HK-2 (cell line): ENCODE measurements at regions not wholly inside any gene's neighbourhood (a gene's known extent, or its start where the extent isn't known, plus 50 kb on each side); places are given as distances from the start of the nearest gene placed in this dataset.

Source experiments
- DNase-seq: peaks from one replicate; pipeline ENCODE4 v3.0.0-alpha.2; 2018; ENCODE audit not compliant: unreplicated experiment

DNA sequence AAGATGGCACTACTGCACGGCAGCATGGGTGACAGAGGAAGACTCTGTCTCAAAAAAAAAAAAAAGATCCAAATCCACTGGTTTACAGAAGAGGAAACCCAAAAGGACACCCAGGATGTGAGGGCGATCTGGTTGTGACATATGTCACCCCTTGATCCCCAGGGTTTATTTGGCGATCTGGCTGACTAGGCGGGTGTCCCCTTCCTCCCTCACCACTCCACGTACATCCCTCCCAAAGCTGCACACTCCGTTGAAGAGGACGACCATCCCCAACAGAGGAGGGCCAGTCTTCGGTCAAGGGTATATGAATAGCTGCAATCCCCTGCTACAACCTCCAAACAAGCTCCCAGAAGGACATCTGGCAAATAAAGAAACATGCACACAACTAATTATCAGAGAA lies 111.6 kb downstream of the HTR5A start:
- no peak for DNase-seq

DNA sequence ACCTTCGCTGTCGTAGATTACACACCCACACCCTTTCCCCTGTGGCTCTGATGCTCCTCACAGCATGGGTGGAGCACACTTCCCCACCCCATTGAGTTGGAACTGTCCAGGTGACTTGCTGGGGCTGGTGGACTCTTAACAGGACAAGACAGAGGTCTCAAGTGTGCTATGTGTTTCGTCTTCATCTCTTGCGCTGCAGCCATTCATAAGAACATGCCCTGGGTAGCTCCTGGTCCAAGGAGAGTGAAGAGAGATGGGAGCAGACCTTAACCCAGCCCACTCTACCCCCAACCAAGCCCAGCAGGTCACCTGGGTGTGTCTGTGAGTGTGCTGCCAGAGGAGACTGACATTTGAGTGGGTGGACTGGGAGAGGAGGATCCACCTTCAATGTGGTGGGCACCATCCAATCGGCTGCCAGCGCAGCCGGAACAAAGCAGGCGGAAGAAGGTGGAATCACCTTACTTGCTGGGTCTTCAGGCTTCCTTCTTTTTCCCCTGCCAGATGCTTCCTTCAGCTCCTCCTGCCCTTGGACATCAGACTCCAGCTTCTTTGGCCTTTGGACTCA lies 112.4 kb downstream of the HTR5A start:
- no peak for DNase-seq

DNA sequence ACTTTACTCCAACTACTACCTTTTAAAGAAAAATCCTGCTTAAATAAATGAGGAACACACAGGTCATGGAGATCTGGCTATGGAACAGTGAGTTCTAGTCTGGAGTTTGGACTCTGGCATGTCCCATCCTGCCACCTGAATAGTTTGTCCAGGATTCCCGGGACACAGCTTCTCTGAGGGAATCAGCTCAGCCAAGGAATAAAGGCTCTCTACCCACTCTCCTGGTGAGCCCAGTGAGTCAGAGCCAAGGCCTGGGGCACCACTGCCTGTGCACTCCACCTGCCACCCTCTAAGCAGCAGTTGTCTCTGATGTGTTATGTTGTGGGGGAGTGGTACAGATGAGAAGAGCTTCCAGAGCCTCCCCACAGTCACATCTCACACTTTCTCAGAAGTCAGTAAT lies 113.5 kb downstream of the HTR5A start:
- DNase-seq = no peak

DNA sequence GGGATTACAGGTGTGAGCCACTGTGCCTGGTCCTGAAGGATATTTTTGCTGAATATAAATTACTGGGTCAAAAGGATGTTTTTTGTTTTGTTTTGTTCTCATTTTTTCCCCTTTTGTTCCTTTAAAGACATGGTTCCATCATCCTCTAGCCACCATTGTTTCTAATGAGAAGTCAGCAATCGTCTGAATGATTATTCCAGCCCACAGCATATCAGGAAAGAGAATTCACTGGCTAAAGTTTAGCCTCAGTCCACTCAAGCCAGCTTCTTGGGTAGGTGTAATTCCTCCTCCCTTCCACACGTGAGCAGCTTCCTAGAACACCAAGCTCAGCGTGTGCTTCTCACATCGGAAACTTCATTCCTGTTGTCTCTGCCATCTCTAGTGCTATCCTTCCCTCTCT lies 112.8 kb upstream of the INSIG1 start:
- no peak for DNase-seq

DNA sequence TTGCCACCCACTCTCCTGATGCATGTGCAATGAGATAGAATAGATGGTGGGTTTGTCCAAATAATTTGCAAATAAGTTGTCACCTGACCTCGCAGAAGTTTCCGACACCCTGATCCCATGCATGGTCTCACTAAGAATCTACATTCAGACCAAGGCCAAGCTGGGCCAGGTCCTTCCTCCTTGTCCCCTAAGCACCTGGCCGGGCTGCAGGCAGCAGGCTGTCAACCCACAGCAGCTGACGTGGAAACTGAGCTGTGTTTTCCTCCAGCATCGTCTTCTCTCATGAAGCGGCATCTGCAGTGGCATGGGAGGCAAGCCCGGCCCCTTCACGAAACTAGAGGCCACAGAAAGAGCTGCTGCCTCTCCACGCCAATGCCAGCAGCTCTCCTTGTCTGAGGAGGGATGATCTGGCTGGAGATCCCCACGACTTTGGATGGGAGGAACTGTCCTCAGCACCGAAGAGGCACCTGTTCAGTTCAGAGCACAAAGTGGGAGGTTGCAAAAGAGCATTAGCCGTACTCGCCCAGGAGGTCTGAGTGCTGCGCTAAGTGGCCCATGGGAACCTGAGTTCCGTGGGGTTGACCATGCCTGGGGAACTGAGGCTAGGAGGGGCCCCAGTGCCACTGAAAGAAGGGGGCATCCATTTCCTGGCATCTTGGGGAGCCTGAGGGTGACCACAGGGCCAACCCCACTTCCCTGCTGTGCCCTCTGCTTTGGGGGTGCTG lies 110.5 kb upstream of the INSIG1 start:
- no peak for DNase-seq

DNA sequence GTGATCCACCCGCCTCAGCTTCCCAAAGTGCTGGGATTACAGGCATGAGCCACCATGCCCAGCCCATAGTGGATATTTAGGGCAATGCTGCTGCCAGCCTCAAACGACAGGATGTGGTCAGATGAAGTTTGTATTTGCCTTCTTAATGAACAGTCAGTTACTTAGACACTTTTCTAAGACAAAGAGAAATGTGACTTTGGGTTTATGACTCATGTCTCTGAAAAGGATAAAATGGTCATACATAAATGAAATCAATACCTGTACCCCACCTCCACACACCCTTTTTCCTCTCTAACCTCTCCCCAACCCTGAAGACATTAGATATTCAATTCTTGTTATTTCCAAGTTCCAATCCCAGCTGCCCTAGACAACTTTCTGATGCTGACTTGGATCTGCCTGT lies 109.3 kb upstream of the INSIG1 start:
- no peak for DNase-seq

DNA sequence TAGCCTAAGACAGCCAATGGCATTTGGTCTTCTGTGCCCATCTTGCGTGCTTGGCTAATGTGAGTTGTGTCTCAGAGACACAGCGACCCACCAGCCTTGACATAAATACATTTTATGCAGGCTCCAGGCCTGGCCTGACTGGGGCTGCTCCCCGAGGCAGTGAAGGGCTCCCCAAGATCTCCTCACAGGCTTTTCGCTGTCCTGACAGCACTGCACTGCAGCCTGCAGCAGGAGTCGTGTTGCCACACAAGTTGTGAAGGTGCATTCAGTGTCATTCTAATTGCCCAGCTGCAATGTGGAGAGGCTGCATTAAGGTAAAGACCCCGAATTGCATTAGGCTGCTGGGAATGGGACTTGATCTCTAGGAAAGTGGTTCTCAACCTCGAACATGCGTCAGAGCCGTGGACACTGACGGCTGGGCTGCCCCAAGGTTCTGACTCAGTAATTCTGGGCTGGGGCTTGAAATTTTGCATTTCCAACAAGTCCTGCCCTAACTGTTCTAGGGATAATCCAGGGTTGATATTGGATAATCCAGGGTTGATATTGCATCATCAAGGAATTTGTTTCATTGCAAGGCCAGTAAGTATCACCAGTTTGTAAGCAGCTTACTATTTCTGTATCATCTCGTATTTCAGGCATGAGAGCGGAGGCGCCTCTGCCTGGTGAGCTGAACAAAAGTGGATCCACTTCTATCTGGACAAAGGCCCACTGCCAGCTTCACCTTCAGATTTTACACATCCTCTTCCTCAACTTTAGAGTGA lies 108.7 kb upstream of the INSIG1 start:
- DNase-seq = no peak

DNA sequence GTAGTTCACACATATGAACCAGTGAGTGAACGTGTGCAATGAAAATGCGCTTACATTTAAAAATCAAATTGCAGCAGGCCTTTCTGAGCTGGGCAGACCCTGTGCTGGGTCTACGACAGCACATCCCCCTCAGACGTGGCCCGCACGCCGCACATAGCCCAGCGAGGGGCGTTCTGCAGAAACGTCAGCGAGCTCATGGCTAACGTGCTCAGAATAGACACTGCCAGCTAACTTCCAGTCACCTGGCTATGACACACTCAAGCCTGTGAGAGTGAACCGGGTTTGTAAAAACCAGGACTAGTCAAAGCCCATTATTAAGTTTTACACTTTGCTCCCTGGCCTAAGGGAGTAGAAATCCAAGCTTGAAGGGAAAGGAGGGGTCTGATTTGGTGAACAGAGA lies 108.1 kb upstream of the INSIG1 start:
- DNase-seq = no peak

DNA sequence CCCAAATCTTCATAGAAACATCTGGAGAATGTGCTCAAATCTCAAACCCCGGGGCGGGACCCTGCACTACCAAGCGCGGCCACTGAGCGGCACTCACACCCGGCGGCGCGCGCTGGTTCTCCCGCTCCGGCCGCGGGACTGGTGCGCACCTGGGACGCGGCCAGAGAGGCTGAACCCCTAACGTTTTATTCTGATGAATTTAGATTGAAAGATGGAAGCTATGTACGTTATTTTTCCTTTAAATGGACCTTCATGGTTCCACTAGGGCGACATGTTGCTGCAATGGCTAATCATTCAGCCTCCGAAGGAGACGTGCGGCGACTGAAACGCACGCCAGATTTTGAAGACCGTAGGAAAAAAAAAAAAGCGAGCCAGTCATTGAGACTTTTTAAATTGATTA lies 107.0 kb upstream of the INSIG1 start:
- peak; percentile 67 for DNase-seq

DNA sequence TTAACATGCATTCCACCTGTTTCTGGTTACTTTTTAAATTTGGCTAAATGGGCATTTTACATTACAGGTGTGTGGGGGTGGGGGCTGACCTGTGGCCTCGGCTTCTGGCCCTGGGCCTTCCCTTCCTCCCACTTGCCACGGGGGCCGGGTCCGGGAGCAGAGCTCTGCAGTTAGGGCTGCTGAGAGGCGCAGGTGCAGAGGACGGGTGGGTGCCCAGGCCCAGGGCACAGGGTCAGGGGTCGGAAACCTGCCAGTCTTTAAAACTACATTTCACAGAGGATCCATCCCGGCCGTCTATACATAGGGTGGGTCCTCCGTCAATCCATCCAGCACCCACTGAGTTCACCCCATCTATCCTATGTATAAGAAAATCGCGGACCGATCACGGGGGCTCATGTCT lies 106.5 kb upstream of the INSIG1 start:
- no peak for DNase-seq

DNA sequence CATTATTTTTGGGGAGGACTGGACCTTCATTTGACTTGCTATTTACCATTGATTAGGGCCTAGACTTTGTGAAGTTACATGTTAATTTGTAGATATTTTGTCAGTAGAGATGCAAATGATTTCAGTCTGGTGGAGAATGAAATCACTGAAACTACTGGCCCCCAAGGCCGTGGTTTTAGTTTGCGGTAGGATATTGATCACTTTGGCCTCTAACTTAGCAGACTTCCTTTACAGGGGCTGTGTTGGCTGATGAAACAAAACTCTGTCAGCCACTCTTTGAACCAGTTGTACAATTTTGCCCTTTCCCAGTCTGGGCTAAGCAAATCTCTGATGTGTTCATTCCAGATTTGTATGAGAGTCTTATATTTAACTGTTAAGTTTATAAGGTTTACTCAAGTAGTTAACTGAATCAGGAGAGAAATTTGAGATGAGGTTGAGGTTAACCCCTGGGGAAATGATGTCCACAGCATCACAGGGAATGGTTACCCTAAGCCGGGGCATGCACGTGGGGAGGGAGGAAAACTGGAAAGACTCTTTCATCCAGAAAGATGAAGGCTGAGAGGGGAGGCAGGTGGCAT lies 105.7 kb upstream of the INSIG1 start:
- no peak for DNase-seq

DNA sequence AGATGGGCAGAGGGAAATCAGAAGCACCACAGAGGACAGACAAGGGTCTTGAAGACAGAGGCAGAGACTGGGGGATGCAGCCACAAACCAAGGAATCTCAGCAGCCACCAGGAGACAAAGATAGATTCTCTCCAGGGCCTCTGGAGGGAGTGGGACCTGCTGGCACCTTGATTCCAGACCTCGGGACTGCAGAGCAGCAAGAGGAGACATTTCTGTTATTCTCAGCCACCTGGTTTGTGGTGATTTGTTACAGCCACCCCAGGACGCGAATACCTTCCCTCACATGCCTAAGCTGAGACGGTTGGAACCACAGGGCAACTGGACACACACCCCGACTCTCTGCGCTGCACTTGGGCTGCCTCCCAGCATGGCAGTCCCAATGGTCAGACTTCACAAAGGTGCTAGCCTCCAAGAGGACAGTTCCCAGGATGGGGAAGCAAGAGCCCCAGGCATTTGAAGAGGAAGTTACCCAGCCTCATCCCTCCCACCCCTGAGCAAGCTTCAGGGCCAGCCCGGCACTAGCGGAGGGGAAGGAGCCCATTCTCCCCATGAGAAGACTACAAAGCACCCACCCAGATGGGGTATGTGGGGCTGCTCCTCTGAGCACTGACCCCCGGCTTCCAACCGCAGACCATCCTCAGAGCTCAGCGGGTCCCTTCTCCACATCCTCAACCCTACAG lies 104.6 kb upstream of the INSIG1 start:
- DNase-seq = no peak

DNA sequence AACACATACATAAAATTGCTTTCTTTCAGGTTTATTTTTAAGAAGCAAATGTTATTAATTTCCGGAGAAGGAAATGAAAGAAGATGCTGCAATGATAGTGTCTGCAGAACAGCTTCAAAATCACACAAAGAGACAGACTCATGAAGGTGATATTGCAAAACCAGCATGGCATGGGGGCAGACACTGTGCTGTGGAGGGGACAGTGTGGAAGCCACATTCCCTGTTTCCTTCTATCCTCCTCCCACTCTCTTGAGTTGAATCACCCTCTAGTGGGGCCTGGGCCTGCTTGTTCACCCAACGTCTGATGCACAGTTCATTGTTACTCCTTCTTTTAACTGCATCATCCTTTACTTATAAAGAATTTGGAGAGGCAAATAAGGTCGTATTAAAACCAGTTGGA lies 104.0 kb upstream of the INSIG1 start:
- no peak for DNase-seq

DNA sequence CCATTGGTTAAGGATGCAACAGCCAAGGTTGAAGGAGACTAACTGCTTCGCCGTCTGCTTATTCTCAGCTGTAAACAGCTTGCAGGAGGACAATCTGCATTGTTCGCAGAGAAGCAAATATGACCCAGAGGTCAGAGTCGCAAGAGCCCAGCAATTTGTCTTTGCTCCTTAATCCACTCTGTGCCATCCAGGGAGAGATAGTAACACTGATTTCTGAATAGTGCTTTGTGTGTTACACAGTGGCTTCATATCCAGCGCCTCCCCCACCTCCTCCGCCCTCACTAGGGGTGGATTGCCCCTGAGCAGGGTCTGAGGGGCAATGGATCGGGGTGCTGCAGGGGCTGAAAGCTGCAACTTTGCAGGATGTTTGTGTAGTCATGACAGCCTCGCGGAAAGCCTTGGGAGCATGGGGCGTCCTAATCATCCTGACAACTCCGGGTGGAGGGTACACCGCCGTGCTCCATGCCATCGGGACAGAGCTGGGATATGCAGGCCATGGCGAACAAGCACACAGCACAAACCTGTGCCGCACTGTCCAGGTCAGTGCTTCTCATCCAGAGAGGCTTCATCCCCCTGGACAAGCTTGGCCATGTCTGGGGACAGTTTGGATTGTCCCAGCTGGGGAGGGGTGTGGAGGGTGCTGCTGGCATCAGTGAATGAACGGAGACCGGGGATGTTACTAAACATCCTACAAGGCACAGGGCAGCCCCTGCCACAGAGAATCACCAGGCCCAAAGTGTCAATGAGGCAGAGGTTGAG lies 103.1 kb upstream of the INSIG1 start:
- DNase-seq = no peak

DNA sequence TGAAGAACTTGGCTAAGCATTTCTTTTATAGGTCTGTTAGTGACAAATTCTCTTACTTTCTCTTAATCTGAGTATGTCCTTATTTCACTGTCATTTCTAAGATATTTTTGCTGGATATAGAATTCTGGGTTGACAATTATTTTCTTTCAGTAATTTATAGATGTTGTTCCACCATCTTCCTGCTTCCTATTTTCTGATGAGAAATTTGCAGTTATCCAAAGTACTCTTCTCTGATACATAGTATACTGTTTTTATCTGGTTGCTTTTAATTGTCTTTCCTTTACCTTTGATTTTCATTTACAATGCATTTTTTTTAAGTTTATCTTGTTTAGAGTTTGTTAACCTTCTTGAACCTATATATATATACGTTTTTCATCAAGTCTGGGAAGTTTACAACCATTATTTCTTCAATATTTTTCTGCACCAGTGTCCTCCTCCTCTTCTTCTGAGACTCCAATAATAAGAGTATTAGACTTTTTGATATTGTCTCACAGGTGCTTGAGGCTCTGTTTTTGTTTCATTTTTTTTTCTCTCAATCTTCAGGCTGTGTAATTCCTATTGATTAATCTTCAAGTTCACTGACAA lies 101.6 kb upstream of the INSIG1 start:
- DNase-seq = no peak

DNA sequence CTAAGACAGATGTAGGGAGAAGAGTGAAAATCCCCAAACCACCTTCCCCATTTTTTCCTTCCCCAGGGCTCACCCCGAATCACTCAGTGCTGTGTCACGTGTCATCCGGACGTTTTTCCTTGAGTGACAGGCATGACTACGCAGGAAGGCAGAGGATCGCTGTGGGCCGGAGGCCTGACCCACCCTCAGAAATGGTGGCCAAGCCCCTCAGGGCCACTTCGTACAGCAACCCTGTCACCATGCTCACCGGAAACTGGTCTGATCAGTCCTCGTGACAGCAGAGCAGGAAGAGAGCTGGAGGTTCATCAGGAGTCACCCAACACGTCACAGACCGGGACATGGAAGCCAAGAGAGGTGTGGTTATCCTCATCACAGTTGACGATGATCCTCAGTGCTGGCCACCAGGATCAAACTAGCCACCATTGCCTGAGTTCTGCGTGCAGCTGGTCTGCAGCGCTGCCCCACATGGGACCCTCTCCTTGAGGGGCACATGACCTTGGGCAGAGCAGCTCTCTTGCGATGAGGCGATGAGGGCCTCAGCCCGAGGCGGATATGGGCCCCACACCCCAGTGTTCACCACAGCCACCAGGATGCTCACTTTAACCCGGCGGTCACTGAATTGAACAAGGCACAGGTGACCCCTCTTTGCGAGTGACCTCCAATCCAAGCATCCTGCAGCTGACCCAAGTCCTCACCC lies 99.3 kb upstream of the INSIG1 start:
- DNase-seq = no peak

DNA sequence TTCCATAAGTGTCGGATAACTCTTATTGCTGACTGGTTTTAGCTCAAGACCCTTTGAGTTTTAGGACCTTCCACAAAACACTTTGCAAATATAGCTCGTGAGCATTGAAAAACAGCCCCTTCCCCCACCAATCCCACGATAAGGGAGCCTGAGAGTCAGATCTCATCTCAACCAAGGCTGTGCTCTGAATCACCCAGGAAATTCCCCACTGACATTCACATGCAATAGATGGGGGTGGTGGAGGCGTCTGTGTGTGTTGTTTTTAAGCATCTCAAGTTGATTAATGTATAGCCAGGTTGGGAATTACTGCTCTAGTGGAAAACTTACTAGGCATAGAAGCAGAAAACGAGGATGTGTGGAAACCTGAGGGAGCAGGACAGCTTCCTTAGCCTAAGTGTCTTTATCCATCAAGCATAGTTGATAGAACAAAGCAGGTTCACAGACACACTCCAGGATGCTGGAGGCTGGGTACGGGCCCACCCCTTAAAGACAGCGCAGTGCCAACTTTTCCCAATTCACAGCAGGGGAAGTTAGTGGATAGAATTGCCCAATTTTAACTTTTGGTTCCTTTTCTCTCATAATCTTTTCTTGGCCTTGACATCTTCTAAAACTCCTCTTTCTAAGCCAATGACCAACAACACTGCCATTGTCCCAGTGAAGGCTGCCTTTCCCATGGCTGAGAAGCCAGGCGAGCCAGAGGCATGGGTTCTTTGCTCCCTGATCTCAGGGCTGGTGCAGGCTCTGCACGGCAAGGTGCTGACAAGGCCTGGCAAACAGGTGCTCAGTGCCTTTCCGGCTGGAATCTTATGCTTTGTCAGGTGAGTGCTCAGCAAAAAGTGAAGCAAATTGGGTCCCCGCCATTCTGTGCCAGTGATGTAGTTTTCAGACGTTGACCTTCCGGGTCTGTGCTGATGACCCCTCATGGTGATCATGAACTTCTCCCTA lies 98.5 kb upstream of the INSIG1 start:
- DNase-seq = peak; percentile 79

DNA sequence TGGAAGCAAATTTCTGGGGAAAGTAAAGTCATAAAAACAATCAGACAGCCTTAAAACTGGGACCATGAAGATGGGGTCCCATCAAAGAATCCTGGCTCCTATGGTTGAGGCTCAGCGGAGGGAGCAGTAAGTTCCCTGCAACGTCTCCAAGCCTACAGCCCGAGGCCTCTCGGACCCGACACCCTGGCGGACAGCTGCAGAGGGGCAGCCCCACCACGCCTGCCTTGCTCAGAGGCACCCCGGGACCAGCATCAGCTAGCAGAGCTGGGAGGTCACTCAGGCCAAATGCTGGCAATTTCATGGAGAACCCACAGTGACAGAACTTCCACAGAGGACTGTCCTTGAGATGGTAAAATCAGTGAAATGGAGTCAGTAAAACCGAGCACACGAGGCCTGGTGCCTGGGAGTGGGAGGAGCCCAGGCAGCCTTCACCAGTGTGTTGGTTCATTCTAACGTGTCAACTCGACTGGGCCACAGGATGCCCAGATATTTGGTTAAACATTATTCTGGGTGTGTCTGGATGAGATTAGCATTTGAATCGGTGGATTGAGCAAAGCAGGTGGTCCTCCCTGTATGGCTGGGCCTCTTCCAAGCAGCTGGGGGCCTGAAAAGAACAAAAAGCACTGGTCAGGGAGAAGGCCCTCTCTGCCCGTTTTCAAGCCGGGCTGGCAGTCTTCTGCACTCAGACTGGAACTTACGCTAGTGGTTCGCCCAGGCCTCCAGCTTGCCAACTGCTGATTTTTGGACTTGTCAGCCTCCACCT lies 96.2 kb upstream of the INSIG1 start:
- no peak for DNase-seq
